Fibroblast of skin of left quadriceps (primary cell): ENCODE measurements at regions not wholly inside any gene's neighbourhood (a gene's known extent, or its start where the extent isn't known, plus 50 kb on each side); places are given as distances from the start of the nearest gene placed in this dataset.
"Not testable (repeated sequence)": the region's sequence is repeated elsewhere in the genome, so short reads cannot be mapped to it uniquely, and the experiment has no call there.

Experiments used
- DNase-seq, 2 experiments: peaks; one replicate each; pipeline ENCODE4 v3.0.0-alpha.2; 2013; ENCODE audit warnings: low read depth in 2 of 2

GRCh38 chr1:233722212-233722979 is 108.5 kb downstream of the KCNK1 start:
- DNase-seq: no peak

- no peak for DNase-seq
Measured at GRCh38 chr1:233723387-233723786, 109.5 kb downstream of the KCNK1 start.

- DNase-seq: not testable (repeated sequence)
Measured at GRCh38 chr1:233724131-233724631, 110.3 kb downstream of the KCNK1 start.

GRCh38 chr1:233725423-233725822 is 111.5 kb downstream of the KCNK1 start:
- DNase-seq: no peak

GRCh38 chr1:233728721-233729120 is 114.8 kb downstream of the KCNK1 start:
- no peak for DNase-seq

- DNase-seq: no peak
Measured at GRCh38 chr1:233730380-233730779, 116.5 kb downstream of the KCNK1 start.

- DNase-seq: no peak
Measured at GRCh38 chr1:233730809-233731208, 116.9 kb downstream of the KCNK1 start.

- DNase-seq: no peak
Measured at GRCh38 chr1:233732206-233732605, 118.3 kb downstream of the KCNK1 start.

- DNase-seq: no peak
Measured at GRCh38 chr1:233734456-233734855, 120.5 kb downstream of the KCNK1 start.

GRCh38 chr1:233735331-233735730 is 121.4 kb downstream of the KCNK1 start:
- DNase-seq: no peak

- DNase-seq: no peak
Measured at GRCh38 chr1:233735847-233736246, 121.9 kb downstream of the KCNK1 start.

- DNase-seq: no peak
Measured at GRCh38 chr1:233737341-233737740, 123.4 kb downstream of the KCNK1 start.

- no peak for DNase-seq
Measured at GRCh38 chr1:233738396-233738795, 124.5 kb downstream of the KCNK1 start.

- no peak for DNase-seq
Measured at GRCh38 chr1:233738850-233739249, 124.9 kb downstream of the KCNK1 start.

- no peak for DNase-seq
Measured at GRCh38 chr1:233744779-233745513, 131.0 kb downstream of the KCNK1 start.

- DNase-seq: no peak
Measured at GRCh38 chr1:233750139-233750538, 136.2 kb downstream of the KCNK1 start.

- DNase-seq: no peak
Measured at GRCh38 chr1:233759665-233760064, 144.8 kb upstream of the SLC35F3 start.

GRCh38 chr1:233764304-233764703 is 140.2 kb upstream of the SLC35F3 start:
- not testable (repeated sequence) for DNase-seq

GRCh38 chr1:233777566-233777965 is 126.9 kb upstream of the SLC35F3 start:
- DNase-seq: no peak

GRCh38 chr1:233780049-233780448 is 124.4 kb upstream of the SLC35F3 start:
- DNase-seq: no peak

GRCh38 chr1:233782937-233783586 is 121.4 kb upstream of the SLC35F3 start:
- no peak for DNase-seq

- DNase-seq: no peak
Measured at GRCh38 chr1:233787599-233787998, 116.9 kb upstream of the SLC35F3 start.
